ENCODE measurements at regions not wholly inside any gene's neighbourhood (a gene's known extent, or its start where the extent isn't known, plus 50 kb on each side); places are given as distances from the start of the nearest gene placed in this dataset.

DNA sequence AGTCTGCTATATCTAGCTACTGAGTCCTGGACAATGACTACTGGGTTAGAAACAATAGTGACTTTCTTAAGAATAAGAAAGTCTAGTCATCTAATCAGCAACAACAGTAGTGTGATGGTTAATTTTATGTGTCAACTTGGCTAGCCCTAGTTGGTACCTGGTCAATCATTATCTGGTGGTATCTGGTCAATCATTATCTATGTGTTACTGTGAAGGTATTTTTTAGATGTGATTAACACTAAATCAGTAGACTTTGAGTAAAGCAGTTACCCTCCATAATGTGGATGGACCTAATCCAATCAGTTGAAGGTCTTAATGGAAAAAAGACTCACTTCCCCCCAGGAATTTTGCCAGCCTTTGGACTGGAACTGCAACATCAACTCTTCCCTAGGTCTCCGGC lies 312.6 kb downstream of the SIPA1L2 start:
- TF ChIP-seq, protein P1, sequence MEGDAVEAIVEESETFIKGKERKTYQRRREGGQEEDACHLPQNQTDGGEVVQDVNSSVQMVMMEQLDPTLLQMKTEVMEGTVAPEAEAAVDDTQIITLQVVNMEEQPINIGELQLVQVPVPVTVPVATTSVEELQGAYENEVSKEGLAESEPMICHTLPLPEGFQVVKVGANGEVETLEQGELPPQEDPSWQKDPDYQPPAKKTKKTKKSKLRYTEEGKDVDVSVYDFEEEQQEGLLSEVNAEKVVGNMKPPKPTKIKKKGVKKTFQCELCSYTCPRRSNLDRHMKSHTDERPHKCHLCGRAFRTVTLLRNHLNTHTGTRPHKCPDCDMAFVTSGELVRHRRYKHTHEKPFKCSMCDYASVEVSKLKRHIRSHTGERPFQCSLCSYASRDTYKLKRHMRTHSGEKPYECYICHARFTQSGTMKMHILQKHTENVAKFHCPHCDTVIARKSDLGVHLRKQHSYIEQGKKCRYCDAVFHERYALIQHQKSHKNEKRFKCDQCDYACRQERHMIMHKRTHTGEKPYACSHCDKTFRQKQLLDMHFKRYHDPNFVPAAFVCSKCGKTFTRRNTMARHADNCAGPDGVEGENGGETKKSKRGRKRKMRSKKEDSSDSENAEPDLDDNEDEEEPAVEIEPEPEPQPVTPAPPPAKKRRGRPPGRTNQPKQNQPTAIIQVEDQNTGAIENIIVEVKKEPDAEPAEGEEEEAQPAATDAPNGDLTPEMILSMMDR (IDR thresholded peaks at IDR 0.05), result no peak
- TF ChIP-seq, protein P2, sequence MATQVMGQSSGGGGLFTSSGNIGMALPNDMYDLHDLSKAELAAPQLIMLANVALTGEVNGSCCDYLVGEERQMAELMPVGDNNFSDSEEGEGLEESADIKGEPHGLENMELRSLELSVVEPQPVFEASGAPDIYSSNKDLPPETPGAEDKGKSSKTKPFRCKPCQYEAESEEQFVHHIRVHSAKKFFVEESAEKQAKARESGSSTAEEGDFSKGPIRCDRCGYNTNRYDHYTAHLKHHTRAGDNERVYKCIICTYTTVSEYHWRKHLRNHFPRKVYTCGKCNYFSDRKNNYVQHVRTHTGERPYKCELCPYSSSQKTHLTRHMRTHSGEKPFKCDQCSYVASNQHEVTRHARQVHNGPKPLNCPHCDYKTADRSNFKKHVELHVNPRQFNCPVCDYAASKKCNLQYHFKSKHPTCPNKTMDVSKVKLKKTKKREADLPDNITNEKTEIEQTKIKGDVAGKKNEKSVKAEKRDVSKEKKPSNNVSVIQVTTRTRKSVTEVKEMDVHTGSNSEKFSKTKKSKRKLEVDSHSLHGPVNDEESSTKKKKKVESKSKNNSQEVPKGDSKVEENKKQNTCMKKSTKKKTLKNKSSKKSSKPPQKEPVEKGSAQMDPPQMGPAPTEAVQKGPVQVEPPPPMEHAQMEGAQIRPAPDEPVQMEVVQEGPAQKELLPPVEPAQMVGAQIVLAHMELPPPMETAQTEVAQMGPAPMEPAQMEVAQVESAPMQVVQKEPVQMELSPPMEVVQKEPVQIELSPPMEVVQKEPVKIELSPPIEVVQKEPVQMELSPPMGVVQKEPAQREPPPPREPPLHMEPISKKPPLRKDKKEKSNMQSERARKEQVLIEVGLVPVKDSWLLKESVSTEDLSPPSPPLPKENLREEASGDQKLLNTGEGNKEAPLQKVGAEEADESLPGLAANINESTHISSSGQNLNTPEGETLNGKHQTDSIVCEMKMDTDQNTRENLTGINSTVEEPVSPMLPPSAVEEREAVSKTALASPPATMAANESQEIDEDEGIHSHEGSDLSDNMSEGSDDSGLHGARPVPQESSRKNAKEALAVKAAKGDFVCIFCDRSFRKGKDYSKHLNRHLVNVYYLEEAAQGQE (IDR thresholded peaks at IDR 0.05; ENCODE audit: low read depth, low read length), result no peak
- TF ChIP-seq POLR2AphosphoS5 (IDR thresholded peaks at IDR 0.05; ENCODE audit: low read depth, low read length) (no peak), YY1 (IDR thresholded peaks at IDR 0.05; ENCODE audit: low read depth) (no peak), SMC3 (IDR thresholded peaks at IDR 0.05; ENCODE audit: low read depth, low read length) (no peak), TEAD4 (IDR thresholded peaks at IDR 0.05; ENCODE audit: borderline replicate concordance, insufficient read depth) (no peak)
- TF ChIP-seq, protein P3, sequence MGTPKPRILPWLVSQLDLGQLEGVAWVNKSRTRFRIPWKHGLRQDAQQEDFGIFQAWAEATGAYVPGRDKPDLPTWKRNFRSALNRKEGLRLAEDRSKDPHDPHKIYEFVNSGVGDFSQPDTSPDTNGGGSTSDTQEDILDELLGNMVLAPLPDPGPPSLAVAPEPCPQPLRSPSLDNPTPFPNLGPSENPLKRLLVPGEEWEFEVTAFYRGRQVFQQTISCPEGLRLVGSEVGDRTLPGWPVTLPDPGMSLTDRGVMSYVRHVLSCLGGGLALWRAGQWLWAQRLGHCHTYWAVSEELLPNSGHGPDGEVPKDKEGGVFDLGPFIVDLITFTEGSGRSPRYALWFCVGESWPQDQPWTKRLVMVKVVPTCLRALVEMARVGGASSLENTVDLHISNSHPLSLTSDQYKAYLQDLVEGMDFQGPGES (IDR thresholded peaks at IDR 0.05; ENCODE audit: low read depth, low read length), result no peak

All from SK-N-SH (cell line).